Activated T-cell treated with anti-CD3 and anti-CD28 coated beads, Interleukin-2, amount 50 U/mL, for 1 hour (primary cell): ENCODE measurements at regions not wholly inside any gene's neighbourhood (a gene's known extent, or its start where the extent isn't known, plus 50 kb on each side); places are given as distances from the start of the nearest gene placed in this dataset.
"Not testable (repeated sequence)": the region's sequence is repeated elsewhere in the genome, so short reads cannot be mapped to it uniquely, and the experiment has no call there.

Experiments used
- DNase-seq: peaks from one replicate; pipeline ENCODE4 v3.0.0-alpha.2; 2020

DNA sequence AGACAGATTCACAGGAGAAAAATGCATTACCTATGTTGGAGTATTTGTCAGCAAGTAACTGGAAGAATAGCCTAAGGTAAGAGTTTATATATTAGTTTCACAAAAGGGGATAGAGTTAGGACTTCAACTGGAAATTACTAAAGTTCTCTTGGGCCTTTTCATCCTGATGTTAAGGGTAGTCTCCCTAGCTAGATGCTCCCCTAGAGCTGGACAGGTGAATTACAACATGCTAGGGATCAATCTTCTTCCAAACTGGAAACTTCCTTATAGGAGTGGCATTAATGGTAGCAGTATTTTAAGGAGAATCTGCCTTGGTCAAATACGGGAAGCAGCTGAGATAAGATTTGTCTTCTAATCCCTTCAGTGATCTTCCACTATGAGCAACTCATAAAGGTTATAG is 632.8 kb upstream of the RAG2 start:
- DNase-seq = no peak

DNA sequence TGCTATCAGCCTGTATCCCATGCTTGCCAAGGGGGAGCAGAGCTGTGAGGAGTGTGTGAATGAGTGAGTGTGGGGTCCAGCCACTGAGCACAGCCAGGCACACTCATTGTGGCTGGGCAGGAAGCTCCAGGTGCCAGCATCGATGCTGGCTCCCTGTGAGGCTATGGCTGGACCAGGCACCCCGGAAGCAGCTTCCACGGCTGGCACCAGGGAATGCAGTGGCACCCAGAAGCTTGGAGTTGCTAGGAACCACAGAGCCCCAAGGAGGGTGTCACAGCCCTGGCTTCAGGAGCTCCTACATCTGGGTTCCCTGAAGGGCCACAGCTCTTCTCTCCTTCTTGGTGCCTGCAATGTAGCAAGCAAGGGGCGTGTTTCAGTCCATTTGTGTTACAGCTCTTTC is 625.9 kb upstream of the RAG2 start:
- no peak for DNase-seq

DNA sequence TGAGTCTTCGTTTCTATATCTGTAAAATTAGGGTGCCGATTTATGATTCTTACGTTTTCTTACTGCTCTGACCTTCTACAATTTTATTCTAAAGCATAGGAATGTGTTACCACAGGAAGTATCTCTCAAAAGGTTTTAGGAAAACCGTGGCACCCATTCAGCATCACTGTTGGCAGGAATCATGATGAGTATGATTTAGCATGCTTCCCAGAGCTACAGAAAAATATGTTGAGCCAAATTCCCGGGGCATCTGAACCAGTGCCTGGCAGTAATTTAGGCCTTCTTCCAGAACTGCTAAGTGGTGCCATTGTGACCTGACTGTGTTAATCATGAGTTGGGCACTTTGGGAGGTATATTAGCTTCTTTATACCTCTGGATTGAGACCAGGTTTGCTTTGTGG is 605.0 kb upstream of the RAG2 start:
- no peak for DNase-seq

DNA sequence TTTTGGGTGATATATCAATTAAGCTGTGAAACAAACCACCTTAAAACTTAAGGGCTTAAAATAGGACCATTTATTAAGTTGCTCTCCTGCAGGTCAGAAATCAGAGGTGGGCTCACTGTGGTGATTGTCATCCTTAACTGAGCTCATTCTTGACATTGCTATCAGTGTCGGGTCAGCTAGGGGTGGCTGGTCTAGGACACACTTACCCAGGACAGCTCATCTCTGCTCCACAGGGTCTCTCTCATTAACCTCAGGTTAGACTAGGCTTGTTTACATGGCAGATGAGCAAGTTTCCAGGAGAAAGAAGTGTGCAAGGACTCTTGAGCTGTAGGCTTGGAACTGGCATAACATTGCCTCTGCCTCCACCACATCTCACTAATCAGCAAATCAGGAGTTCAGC is 601.0 kb upstream of the RAG2 start:
- DNase-seq = no peak

DNA sequence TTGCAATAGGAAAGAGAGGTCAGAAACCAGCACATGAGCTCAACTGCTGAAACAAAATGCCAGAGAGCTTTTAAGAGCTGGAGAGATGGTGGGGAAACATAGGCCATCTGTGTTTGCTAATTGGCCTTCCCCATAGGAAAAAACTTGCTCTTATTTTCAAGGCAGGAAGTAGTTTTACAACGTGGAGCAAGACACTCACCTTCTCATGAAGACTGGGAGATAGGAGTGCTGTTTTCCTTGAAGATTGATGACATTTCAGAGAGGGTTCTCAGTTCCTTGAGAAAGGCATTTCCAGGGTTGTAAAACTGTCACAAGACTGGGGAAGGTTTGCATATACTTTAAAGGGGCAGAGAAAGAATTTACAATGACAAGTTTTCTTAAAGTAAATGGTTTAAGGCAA is 586.3 kb upstream of the RAG2 start:
- DNase-seq = no peak

DNA sequence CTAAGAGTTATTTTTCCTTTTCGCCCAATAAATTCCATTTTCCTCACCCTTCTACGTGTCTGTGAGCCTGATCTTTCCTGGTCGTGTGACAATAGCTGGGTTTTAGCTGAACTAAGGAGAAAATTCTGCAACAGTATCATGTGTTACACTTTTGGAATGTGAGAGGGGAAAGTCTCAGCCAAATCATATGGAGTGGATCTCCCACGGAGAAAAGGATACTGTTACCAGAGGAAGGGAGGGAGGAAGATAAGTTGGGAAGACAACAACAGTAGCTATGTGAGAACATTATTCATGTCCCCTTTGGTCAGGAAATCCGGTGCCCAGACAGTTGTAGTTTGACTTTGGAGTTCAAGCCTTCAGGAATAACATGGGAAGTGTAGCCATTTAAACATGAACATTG is 584.0 kb upstream of the RAG2 start:
- DNase-seq = no peak

DNA sequence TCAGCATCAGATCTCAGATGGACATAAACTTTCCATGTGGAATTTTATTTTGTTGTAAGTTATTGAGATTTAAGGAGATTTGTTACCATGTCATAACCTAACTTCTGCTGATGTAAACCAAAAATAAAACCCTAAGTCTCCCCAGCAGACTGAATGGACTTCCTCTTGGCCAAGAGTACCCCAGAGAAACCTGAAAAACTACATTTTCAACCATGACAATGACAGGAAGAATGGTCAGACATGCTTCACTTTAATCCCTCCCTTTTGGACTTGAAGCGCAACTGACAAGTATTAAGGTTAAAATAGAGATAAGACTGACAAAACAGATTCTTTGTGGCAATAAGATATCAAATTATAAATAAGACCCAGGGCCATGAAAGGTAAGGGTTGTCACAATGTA is 579.7 kb upstream of the RAG2 start:
- DNase-seq = no peak

DNA sequence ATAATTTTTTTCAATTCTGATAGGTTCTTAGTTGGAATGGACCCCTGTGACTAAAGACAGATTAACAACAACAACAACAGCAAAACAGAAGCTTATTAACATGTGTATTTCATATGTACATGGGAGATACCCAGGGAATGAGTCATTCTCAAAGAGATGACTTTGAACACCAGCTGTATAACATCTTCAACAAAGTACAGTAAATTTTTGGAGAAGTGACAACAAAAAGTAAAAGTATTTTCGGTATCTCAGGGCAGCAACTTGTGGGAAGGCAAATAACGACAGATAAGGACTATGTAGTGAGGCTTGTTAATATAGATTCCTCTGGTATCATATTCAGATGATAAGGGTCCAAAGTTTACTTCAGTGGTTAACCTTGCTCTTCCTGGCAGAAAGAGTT is 573.4 kb upstream of the RAG2 start:
- no peak for DNase-seq

DNA sequence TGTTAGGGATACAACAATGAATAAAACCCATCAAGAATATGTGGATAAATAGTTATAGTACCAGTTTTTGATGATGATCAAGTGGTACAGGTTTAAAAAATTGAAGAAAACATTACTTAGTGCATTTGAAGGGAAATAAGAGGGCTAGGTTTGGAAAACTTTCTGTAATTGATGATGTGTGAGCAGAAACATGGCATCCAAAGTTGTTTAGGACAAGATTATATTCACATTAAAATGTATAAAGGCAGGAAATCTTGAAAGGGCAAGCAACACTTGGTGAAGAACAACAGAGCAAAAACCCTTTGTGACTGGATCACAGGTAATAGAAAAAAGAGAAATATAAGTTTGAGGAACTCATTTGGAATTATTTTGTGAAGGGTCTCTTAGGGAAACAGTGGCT is 572.3 kb upstream of the RAG2 start:
- no peak for DNase-seq

DNA sequence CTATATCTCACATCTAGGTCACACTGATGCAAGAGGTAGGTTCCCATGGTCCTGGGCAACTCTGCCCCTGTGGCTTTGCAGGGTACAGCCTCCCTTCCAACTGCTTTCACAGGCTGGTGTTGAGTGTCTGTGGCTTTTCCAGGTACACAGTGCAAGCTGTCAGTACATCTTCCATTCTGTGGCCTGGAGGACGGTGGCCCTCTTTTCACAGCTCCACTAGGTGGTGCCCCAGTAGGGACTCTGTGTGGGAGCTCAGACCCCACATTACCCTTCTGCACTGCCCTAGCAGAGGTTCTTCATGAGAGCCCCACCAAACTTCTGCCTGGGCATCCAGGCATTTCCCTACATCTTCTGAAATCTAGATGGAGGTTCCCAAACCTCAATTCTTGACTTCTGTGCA is 547.4 kb upstream of the RAG2 start:
- not testable (repeated sequence) for DNase-seq

DNA sequence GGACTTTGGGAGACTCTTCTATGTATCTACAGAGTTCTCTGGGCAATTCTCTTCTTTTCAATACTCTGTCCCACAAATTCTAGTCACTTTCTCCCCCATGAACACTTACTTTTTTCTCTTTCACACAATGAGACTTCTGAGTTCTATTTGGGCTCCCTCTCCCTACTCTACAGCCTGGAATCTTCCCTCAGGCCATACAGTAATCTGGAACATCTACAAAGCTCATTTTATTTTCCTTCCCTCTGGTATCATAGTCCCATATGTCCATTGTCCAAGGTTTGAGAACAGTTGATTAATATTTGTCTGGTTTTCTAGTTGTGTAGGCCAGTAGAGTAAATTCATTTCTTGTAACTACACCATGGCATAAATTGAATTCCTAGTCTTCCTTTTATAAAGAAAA is 544.6 kb upstream of the RAG2 start:
- no peak for DNase-seq

DNA sequence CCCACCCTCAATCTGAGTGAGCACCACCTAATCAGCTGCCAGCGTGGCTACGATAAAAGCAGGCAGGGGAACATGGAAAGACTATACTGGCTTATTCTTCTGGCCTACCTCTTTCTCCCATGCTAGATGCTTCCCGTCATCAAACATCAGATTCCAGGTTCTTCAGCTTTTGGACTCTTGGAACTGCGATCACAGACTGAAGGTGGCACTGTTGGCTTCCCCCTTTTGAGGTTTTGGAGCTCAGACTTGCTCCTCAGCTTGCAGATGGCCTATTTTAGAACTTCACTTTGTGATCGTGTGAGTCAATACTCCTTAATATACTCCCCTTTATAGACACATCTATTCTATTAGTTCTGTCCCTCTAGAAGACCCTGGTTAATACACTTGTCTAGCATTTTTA is 543.7 kb upstream of the RAG2 start:
- DNase-seq = no peak

DNA sequence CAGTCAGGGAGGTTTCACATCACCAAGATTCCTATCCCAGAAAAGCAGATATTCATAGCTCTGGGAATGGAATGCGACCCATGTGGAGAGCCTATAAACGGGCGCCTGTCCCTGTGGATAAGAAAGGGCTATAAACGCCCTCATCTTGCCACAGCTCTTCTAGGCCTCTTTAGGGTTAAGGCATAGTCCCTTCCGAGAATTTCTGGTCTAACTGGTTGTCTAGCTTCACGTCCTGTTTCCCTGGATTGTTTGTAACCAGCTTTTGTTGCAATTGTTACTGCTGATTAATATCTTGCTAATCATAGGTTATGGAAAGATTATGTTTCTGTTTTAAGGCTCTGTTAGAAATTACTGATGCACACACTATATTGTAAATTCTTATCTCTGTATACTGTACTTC is 537.6 kb upstream of the RAG2 start:
- DNase-seq = not testable (repeated sequence)

DNA sequence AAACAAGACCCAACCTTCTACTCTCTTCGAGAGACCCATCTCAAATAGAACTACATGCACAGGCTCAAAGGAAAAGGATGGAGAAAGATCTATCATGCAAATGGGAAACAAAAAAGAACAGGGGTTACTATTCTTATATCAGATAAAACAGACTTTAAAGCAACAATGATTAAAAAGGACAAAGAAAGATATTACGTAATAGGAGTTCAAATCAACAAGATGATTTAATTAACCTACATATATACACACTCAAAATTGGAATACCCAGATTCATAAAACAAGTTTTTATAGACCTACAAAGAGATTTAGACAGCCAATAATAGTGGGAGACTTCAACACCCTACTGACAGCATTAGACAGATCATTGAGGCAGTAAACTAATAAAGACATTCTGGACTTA is 536.6 kb upstream of the RAG2 start:
- no peak for DNase-seq

DNA sequence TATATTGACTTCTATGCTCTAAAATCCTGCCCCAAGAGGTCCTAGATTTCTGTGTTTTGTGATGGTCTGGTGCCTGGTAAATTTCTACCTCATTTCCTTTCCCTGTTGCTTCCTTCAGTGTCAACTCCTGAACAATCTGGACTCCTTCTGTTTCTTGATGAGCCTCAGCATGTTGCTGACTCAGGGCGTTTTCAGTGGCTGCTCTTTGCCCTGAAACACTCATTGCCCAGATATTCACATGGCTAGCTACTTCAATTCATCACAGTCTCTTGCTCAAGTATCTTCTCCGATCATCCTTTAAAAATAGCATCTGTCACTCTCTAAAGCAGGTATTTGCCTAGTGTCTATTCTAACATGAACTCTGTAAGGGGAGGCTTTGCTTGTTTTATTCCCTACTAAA is 526.3 kb upstream of the RAG2 start:
- DNase-seq = no peak

DNA sequence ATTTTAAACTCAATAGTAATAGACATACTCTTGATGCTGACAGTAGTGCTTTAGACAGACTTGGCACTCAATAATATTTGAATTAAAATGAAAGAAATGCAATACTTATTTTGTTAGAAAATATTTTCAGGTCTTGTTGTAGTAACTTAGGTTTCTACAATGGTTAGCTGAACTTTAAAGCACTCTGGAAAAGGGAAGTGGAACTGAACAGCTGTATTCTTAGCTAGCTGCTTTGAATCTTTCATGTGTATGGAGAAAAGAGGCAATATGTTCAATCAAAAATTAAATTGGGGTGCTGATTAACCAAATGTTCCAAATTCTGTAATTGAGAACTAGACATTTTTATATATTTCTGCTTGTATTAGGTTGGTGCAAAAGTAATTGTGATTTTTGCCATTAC is 517.9 kb upstream of the RAG2 start:
- DNase-seq = no peak

DNA sequence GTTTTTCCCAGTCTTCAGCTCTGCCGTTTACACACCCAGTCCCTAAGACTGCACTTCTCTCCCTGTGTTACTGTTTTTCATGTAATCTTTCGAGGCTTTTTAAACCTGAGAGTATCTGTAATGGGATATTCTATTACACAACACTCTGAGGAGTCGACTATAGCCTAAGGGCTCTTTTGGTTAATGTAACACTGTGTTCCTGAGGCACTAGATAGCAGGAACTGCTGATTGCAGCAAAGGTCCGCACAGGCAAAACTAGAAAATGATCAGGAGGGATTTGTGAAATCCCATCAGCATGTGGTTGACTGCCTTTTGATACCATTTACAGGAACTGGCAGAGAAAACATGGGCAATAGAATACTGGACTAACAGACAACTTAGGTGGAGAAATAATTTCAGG is 512.3 kb upstream of the RAG2 start:
- DNase-seq = no peak

DNA sequence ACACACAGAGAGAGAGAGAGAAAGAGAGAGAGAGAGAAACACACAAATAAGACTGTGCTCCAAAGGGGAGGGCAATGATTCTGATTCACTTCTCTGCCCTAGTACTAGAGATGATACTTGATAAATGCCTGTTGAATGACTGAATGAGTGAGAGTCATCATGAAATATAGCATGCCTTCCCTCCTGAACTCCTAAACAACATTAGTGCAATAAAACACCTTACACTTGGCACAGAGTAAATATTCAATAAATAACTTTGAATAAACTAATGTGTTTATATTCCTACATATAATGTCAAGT is 511.2 kb upstream of the RAG2 start:
- DNase-seq = no peak

DNA sequence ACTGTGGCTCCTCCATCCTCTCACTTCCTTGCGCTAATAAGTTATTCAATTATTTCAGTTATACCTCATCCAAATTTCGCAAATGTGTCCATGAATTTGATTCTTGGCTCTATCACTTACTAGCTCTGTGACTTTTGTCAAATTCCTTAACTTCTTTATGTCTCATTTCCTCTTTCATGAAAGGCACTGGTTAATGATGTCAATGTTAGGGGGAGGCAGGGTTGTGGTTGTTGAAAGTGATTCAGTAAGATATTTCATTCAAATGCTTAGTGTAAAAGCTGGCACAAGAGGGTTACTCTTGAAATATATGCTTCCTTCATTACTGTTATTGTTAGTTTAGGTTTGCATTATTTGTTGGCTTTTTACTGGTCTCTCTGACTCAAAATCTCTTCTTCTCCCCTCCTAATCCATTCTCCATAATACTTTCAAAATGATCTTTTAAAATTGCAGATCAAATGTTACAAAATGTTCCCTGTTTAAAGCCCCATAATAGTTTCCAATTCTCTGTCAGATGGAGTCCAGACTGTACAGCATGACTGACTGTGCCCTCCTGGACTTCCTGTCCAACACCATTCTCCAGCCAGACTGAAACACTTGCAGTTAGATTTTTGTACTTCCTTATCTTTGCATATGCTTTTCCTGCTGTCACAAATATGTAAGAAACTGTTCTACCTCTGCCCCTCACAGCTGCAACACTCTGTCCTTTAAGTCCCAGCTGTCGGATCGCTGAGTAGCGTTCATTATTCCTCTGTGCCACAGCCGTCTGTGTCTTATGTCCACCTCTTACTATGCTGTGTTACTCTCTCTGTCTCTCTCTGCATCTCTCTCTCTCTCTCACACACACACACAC is 510.6 kb upstream of the RAG2 start:
- no peak for DNase-seq

DNA sequence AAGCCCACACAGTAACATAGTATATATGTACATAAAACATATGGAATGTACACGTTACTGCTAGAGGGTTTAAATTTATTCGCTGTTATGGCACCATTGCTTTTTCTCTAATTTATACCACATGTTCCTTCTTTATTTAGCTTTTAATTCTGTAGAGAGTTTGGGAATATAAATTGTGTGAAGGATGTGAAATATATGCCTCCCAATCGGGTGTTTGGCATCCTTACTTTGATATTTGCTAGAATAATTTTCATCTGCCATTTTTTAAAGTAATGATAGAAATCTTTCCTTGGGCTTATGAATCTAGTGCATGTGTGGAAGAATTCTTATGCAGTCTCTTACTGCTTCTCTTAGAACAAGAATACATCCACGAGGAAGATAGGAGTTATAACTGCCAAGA is 509.8 kb upstream of the RAG2 start:
- no peak for DNase-seq

DNA sequence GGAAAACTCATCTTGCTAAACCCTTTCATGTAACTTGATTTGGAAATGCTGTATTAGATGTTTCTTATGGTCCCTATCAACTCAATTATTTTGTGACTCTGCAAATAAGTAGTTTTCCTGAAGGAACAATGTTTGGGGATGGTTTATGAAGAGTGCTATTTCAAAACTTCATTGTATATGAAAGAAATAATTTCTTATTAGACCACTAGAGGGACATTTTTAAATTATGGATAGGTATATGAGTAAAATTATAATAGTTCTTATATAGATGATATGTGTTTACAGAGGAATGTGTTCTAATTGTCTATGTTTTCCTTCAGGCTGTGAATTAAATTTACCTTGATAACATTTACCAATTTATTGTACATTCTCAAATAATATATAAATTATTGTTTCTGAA is 509.4 kb upstream of the RAG2 start:
- no peak for DNase-seq

DNA sequence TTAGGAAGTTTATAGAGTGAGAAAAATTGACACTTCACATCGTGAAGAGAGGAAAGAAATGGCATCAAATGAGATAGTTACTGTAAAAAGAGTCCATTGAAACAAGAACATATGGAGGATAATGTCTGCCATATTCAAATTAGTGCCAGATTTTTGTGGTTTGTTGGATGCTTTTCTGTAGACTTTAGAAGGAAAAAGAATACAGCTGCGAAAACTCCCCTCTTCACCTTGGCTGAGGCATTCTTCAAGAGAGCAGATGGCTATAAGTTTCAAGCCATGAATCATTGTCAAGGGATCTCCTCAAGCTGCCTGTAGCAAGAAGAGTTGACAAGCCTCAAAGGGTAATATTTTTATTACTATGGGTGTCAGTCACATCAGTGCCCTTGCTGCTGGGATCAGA is 507.4 kb upstream of the RAG2 start:
- no peak for DNase-seq

DNA sequence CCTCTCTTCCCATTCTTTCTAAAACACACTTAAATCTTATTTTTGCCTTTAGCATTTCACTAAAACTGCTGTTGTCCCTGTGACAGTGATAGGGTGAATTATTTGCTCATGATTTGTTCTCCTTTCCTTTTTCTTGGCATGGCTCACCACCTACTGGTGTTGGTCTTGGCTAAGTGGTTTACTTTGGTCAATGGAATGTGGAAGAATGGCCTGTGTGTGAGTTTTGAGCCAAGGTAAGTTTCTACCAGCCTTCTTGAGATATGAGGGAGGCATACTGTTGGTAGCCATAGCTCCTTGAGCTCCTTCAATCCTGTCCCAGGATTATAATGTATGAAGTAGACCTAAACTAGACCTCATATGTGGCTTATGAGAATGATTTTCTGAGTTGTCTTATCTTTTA is 506.3 kb upstream of the RAG2 start:
- no peak for DNase-seq

DNA sequence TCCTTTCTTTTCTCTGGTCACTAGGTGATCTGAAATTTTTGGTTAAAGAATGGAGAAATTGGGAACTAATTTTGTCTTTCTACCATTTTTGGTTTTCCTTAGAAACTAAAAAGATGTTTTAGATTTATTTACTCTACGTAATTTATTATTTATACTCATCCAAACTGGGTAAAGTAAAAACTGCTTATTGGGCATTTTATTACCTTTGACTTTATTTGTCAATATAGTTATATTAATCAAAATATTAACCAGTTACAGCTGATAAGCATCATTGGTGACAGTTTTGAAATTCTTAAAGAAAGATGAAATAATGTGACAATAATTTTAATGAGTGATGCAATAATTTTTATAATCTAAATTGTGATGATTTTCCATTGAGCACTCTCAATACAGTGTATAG is 502.0 kb upstream of the RAG2 start:
- DNase-seq = no peak

DNA sequence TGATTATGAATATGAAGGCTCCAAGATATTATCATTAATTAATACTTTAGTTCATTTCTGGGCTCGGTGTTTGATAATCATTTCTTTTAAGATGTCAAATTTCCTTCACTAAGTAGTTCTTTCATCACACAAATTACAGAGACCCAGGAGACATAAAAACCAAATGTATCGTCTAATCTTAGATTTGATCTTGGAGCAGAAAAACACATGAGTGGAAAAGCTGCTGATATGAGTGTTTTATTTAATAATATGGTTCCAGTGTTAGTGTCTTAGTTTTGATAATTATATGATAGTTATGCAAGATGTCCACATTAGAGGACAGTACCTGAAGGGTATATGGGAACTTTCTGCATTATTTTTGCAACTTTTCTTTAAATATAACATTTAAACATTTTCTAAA is 494.5 kb upstream of the RAG2 start:
- DNase-seq = no peak

DNA sequence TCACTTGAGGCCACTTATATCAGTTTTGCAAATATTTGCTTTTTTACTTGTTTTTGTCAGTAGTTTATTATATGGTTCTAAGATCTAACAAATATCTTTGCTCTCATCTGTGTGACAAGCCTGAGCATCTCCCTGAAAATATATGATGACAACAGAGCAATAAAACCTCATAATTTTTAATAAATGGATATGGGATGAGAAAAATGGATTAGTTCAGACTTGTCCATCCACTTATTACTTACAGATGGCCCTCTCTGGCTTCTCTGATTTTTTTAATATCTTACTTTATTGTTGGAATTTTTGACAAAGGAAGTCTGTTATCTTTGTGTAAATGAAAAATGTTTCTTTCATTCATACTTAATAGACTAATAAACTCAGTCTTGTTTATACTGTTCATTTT is 491.4 kb upstream of the RAG2 start:
- no peak for DNase-seq
